Erythroblast (primary cell): ENCODE measurements at regions not wholly inside any gene's neighbourhood (a gene's known extent, or its start where the extent isn't known, plus 50 kb on each side); places are given as distances from the start of the nearest gene placed in this dataset.

Experiments used
- GATA1 ChIP-seq: IDR thresholded peaks from 2 replicates; pipeline ENCODE4 v1.6.1; 2011; ENCODE audit warnings: low read depth, mild to moderate bottlenecking, control low read depth, low read length, moderate library complexity
- POLR2A ChIP-seq: IDR thresholded peaks from 2 replicates; pipeline ENCODE4 v1.6.1; 2011; ENCODE audit warnings: mild to moderate bottlenecking, low read length

- TF ChIP-seq POLR2A (no peak), GATA1 (no peak)
Measured at GRCh38 chr2:126300348-126300747, 355.6 kb upstream of the GYPC start.
